ENCODE measurements at regions not wholly inside any gene's neighbourhood (a gene's known extent, or its start where the extent isn't known, plus 50 kb on each side); places are given as distances from the start of the nearest gene placed in this dataset.

GRCh38 chr3:148460686-148461085 is 237.0 kb upstream of the AGTR1 start:
- intact Hi-C loops (cut with micrococcal nuclease; ENCODE audit: unreplicated experiment), result no loop called here

GRCh38 chr3:148464246-148464645 is 233.5 kb upstream of the AGTR1 start:
- ATAC-seq, result no peak
- intact Hi-C loops (cut with micrococcal nuclease; ENCODE audit: unreplicated experiment) (no loop called here), in situ Hi-C loops (cut with MboI) (no loop called here)
- no peak overlapping the region for H3K9ac ChIP-seq (ENCODE audit: control insufficient read depth, insufficient read depth, low read length)
- H3K4me2 ChIP-seq (ENCODE audit: control insufficient read depth, insufficient read depth), result no peak overlapping the region
- no peak for DNase-seq (ENCODE audit: low read depth, low spot score)
- no peak for FAIRE-seq
- H4K20me1 ChIP-seq (ENCODE audit: control insufficient read depth, insufficient read depth), result no peaks in the 10 kb centered on the region
- no TSS peak for BruUV-seq (replicated peaks)
- ChIA-PET SMC1A (ENCODE audit: uncharacterized antibody, unreplicated experiment) (interaction anchor here (1.0 kb wide), 1 partner anchor 42 kb away, joined by 3 read pairs; no protein-coding TSS in a partner anchor), RAD21 (ENCODE audit: unreplicated experiment) (interaction anchor here (0.8 kb wide), 1 partner anchor 83 kb away, joined by 3 read pairs; no protein-coding TSS in a partner anchor), CTCF (no interaction called here), POLR2A (no interaction called here)
- H3K4me1 ChIP-seq (ENCODE audit: control insufficient read depth, insufficient read depth, low read length), result no peaks in the 10 kb centered on the region
- no peak overlapping the region for H3K27ac ChIP-seq (ENCODE audit: control insufficient read depth, insufficient read depth)
- H3K4me3 ChIP-seq, result no peak overlapping the region
- H3K79me2 ChIP-seq (ENCODE audit: control insufficient read depth, insufficient read depth, low read length), result no peaks in the 10 kb centered on the region
- H3K27me3 ChIP-seq (replicated peaks in 1 of 2; ENCODE audit: control insufficient read depth in 2 of 2, insufficient read depth in 2 of 2, low read length in 1 of 2), result no peaks in the 10 kb centered on the region
- H3K9me3 ChIP-seq (replicated peaks; ENCODE audit: control insufficient read depth, insufficient read depth, low read length), result no peaks in the 10 kb centered on the region
- no peaks in the 10 kb centered on the region for H3K36me3 ChIP-seq (ENCODE audit: control insufficient read depth in 2 of 2, insufficient read depth in 2 of 2, low read length in 1 of 2)
- no peak overlapping the region for H2AFZ ChIP-seq (ENCODE audit: control insufficient read depth, low read depth, low read length)
- 28% methylated on average over 2 of the region's 2 CpGs for WGBS (ENCODE audit: insufficient coverage, insufficient replicate concordance, low lambda C conversion rate, missing lambda C conversion rate)
- TF ChIP-seq RFX5 (IDR thresholded peaks at IDR 0.05; ENCODE audit: low read depth, low read length) (no peak), IRF3 (IDR thresholded peaks at IDR 0.05) (no peak), SREBF1 (IDR thresholded peaks at IDR 0.05; ENCODE audit: low read length) (no peak), PBX3 (IDR thresholded peaks at IDR 0.05; ENCODE audit: insufficient replicate concordance, low read depth, low read length) (no peak), SP1 (IDR thresholded peaks at IDR 0.05; ENCODE audit: low read depth, low read length) (no peak), CREM (IDR thresholded peaks at IDR 0.05; ENCODE audit: low read depth) (no peak), HDAC6 (IDR thresholded peaks at IDR 0.05; ENCODE audit: unreplicated experiment) (no peak), SPI1 (IDR thresholded peaks at IDR 0.05; ENCODE audit: borderline replicate concordance, insufficient read depth, low read depth, low read length) (no peak), TCF7 (IDR thresholded peaks at IDR 0.05; ENCODE audit: borderline replicate concordance) (no peak), EZH2 (IDR thresholded peaks at IDR 0.05; ENCODE audit: borderline replicate concordance, control insufficient read depth, low read depth, low read length) (no peak), SMAD1 (IDR thresholded peaks at IDR 0.05; ENCODE audit: low read depth, partially characterized antibody) (no peak)

More at GRCh38 chr3:148460686-148461085, 237.0 kb upstream of the AGTR1 start:
- Histone ChIP-seq H3K4me1 (ENCODE audit: control insufficient read depth, insufficient read depth, low read length) (no peaks in the 10 kb centered on the region), H2AFZ (ENCODE audit: control insufficient read depth, low read depth, low read length) (no peak overlapping the region), H3K79me2 (ENCODE audit: control insufficient read depth, insufficient read depth, low read length) (no peaks in the 10 kb centered on the region), H3K4me2 (ENCODE audit: control insufficient read depth, insufficient read depth) (no peak overlapping the region), H3K36me3 (ENCODE audit: control insufficient read depth in 2 of 2, insufficient read depth in 2 of 2, low read length in 1 of 2) (no peaks in the 10 kb centered on the region), H3K9me3 (replicated peaks; ENCODE audit: control insufficient read depth, insufficient read depth, low read length) (no peaks in the 10 kb centered on the region), H4K20me1 (ENCODE audit: control insufficient read depth, insufficient read depth) (no peaks in the 10 kb centered on the region), H3K4me3 (no peak overlapping the region), H3K27me3 (replicated peaks in 1 of 2; ENCODE audit: control insufficient read depth in 2 of 2, insufficient read depth in 2 of 2, low read length in 1 of 2) (no peaks in the 10 kb centered on the region), H3K9ac (ENCODE audit: control insufficient read depth, insufficient read depth, low read length) (no peak overlapping the region), H3K27ac (ENCODE audit: control insufficient read depth, insufficient read depth) (no peak overlapping the region)
- FAIRE-seq, result no peak
- no peak for ATAC-seq
- POLR2A ChIA-PET, result no interaction called here
- no TSS peak for BruUV-seq (replicated peaks)
- SMC1A ChIA-PET (ENCODE audit: uncharacterized antibody, unreplicated experiment), result interaction anchor here (0.9 to 1.4 kb wide), 2 partner anchors 9 to 80 kb away, joined by 3 to 8 read pairs; no protein-coding TSS in a partner anchor
- CTCF ChIA-PET, result interaction anchor here (0.7 to 2.0 kb wide), 6 partner anchors 13 to 482 kb away, joined by 3 to 17 read pairs (median 3); no protein-coding TSS in a partner anchor
- WGBS (ENCODE audit: insufficient coverage, insufficient replicate concordance, low lambda C conversion rate, missing lambda C conversion rate), result 0% methylated on average over 3 of the region's 3 CpGs
- TF ChIP-seq POLR2AphosphoS2 (IDR thresholded peaks at IDR 0.05; ENCODE audit: low read depth, low read length) (no peak), BRCA1 (IDR thresholded peaks at IDR 0.05; ENCODE audit: low read depth, low read length) (no peak), NFXL1 (IDR thresholded peaks at IDR 0.05; ENCODE audit: borderline replicate concordance) (no peak), RELB (IDR thresholded peaks at IDR 0.05; ENCODE audit: low read depth) (no peak)
- RAD21 ChIA-PET (ENCODE audit: unreplicated experiment), result no interaction called here
- no peak for DNase-seq (ENCODE audit: low read depth, low spot score)
- in situ Hi-C loops (cut with MboI), result no loop called here
